Activated effector memory CD4-positive, alpha-beta T cell treated with anti-CD3 and anti-CD28 coated beads, Interleukin-2, amount 50 U/mL, for 16 hours (primary cell): ENCODE measurements at regions not wholly inside any gene's neighbourhood (a gene's known extent, or its start where the extent isn't known, plus 50 kb on each side); places are given as distances from the start of the nearest gene placed in this dataset.
"Not testable (repeated sequence)": the region's sequence is repeated elsewhere in the genome, so short reads cannot be mapped to it uniquely, and the experiment has no call there.

Source experiments
- DNase-seq: peaks from one replicate; pipeline ENCODE4 v3.0.0-alpha.2; 2020

GRCh38 chr15:62218841-62219240, 53.8 kb upstream of the C2CD4B start:
- no peak for DNase-seq

GRCh38 chr15:62219799-62220198, 54.7 kb upstream of the C2CD4B start:
- no peak for DNase-seq

- DNase-seq: no peak
Observed at GRCh38 chr15:62223020-62223419, 57.9 kb upstream of the C2CD4B start.

- DNase-seq: no peak
Observed at GRCh38 chr15:62228604-62229003, 63.5 kb upstream of the C2CD4B start.

GRCh38 chr15:62231856-62232255, 66.8 kb upstream of the C2CD4B start:
- no peak for DNase-seq

GRCh38 chr15:62240121-62241096, 75.3 kb upstream of the C2CD4B start:
- DNase-seq: no peak

GRCh38 chr15:62241135-62241770, 76.2 kb upstream of the C2CD4B start:
- DNase-seq: no peak

GRCh38 chr15:62242999-62243398, 77.9 kb upstream of the C2CD4B start:
- no peak for DNase-seq

- DNase-seq: no peak
Observed at GRCh38 chr15:62244762-62245161, 79.7 kb upstream of the C2CD4B start.

GRCh38 chr15:62248277-62248984, 83.3 kb upstream of the C2CD4B start:
- DNase-seq: no peak

GRCh38 chr15:62249501-62249900, 84.4 kb upstream of the C2CD4B start:
- no peak for DNase-seq

- DNase-seq: no peak
Observed at GRCh38 chr15:62250186-62250585, 85.1 kb upstream of the C2CD4B start.

- no peak for DNase-seq
Observed at GRCh38 chr15:62250978-62251377, 85.9 kb upstream of the C2CD4B start.

GRCh38 chr15:62253294-62253693, 88.2 kb upstream of the C2CD4B start:
- DNase-seq: no peak

GRCh38 chr15:62254137-62254934, 89.3 kb upstream of the C2CD4B start:
- peak; percentile 88 for DNase-seq

- DNase-seq: not testable (repeated sequence)
Observed at GRCh38 chr15:62256430-62256829, 91.3 kb upstream of the C2CD4B start.

- no peak for DNase-seq
Observed at GRCh38 chr15:62257996-62258521, 93.0 kb upstream of the C2CD4B start.

GRCh38 chr15:62262305-62262941, 97.3 kb upstream of the C2CD4B start:
- DNase-seq: no peak

- DNase-seq: no peak
Observed at GRCh38 chr15:62264196-62264595, 99.1 kb upstream of the C2CD4B start.

- DNase-seq: no peak
Observed at GRCh38 chr15:62269504-62269903, 104.4 kb upstream of the C2CD4B start.

GRCh38 chr15:62270216-62270921, 105.3 kb upstream of the C2CD4B start:
- no peak for DNase-seq
